GM12892 (cell line): ENCODE measurements at regions not wholly inside any gene's neighbourhood (a gene's known extent, or its start where the extent isn't known, plus 50 kb on each side); places are given as distances from the start of the nearest gene placed in this dataset.

Experiments used
- POLR2A ChIP-seq: IDR thresholded peaks from 2 replicates; pipeline ENCODE4 v1.6.1; 2011; ENCODE audit warnings: low read depth, low read length, control low read depth
- POLR2AphosphoS5 ChIP-seq: IDR thresholded peaks from 2 replicates; pipeline ENCODE4 v1.6.1; 2011; ENCODE audit warnings: low read depth, low read length, control low read depth

- no peak for TF ChIP-seq POLR2AphosphoS5
- no peak for TF ChIP-seq POLR2A
Measured at GRCh38 chr21:25515484-25516405, 91.5 kb downstream of the MRPL39 start.
